Fibroblast of the aortic adventitia (primary cell): ENCODE measurements at regions not wholly inside any gene's neighbourhood (a gene's known extent, or its start where the extent isn't known, plus 50 kb on each side); places are given as distances from the start of the nearest gene placed in this dataset.
"Not testable (repeated sequence)": the region's sequence is repeated elsewhere in the genome, so short reads cannot be mapped to it uniquely, and the experiment has no call there.

ENCODE experiments used
- DNase-seq: peaks from one replicate; pipeline ENCODE4 v3.0.0-alpha.2; 2010; ENCODE audit warnings: low read depth
- H3K4me3 ChIP-seq: 2 replicates; pipeline ENCODE4 v1.5.1; 2011; ENCODE audit warnings: low read depth, mild to moderate bottlenecking, control low read depth, low read length, moderate library complexity

GRCh38 chr1:149267287-149267686 is 163.9 kb upstream of the NBPF9 start:
- H3K4me3 ChIP-seq, DNase-seq: not testable (repeated sequence)

GRCh38 chr1:149269001-149269702 is 165.8 kb upstream of the NBPF9 start:
- H3K4me3 ChIP-seq, DNase-seq: not testable (repeated sequence)

- DNase-seq, H3K4me3 ChIP-seq: not testable (repeated sequence)
These were observed 166.5 kb upstream of the NBPF9 start for GRCh38 chr1:149269833-149270232.

- not testable (repeated sequence) for DNase-seq, H3K4me3 ChIP-seq
These were observed 171.1 kb upstream of the NBPF9 start for GRCh38 chr1:149274493-149274892.

- H3K4me3 ChIP-seq, DNase-seq: not testable (repeated sequence)
These were observed 172.5 kb upstream of the NBPF9 start for GRCh38 chr1:149275802-149276201.

GRCh38 chr1:149276496-149276895 is 173.1 kb upstream of the NBPF9 start:
- not testable (repeated sequence) for DNase-seq, H3K4me3 ChIP-seq

- DNase-seq, H3K4me3 ChIP-seq: not testable (repeated sequence)
These were observed 174.8 kb upstream of the NBPF9 start for GRCh38 chr1:149278156-149278555.

GRCh38 chr1:149279015-149279414 is 175.7 kb upstream of the NBPF9 start:
- not testable (repeated sequence) for H3K4me3 ChIP-seq, DNase-seq

- H3K4me3 ChIP-seq, DNase-seq: not testable (repeated sequence)
These were observed 176.2 kb upstream of the NBPF9 start for GRCh38 chr1:149279512-149279911.

- H3K4me3 ChIP-seq, DNase-seq: not testable (repeated sequence)
These were observed 181.4 kb upstream of the NBPF9 start for GRCh38 chr1:149284773-149285172.

GRCh38 chr1:149285205-149285604 is 181.9 kb upstream of the NBPF9 start:
- H3K4me3 ChIP-seq = not testable (repeated sequence)

GRCh38 chr1:149285638-149286037 is 182.3 kb upstream of the NBPF9 start:
- DNase-seq, H3K4me3 ChIP-seq: not testable (repeated sequence)

More at GRCh38 chr1:149285205-149285604, 181.9 kb upstream of the NBPF9 start:
- DNase-seq = not testable (repeated sequence)

- not testable (repeated sequence) for H3K4me3 ChIP-seq, DNase-seq
These were observed 185.2 kb upstream of the NBPF9 start for GRCh38 chr1:149288580-149288979.

- H3K4me3 ChIP-seq, DNase-seq: not testable (repeated sequence)
These were observed 174.2 kb upstream of the NBPF19 start for GRCh38 chr1:149300478-149301218.

- DNase-seq, H3K4me3 ChIP-seq: not testable (repeated sequence)
These were observed 173.6 kb upstream of the NBPF19 start for GRCh38 chr1:149301282-149301681.

GRCh38 chr1:149304796-149305195 is 170.0 kb upstream of the NBPF19 start:
- not testable (repeated sequence) for H3K4me3 ChIP-seq, DNase-seq

GRCh38 chr1:149307640-149308039 is 167.2 kb upstream of the NBPF19 start:
- H3K4me3 ChIP-seq, DNase-seq: not testable (repeated sequence)

- H3K4me3 ChIP-seq, DNase-seq: not testable (repeated sequence)
These were observed 159.9 kb upstream of the NBPF19 start for GRCh38 chr1:149314921-149315320.

GRCh38 chr1:149320971-149321731 is 153.7 kb upstream of the NBPF19 start:
- DNase-seq, H3K4me3 ChIP-seq: not testable (repeated sequence)
